B cell (primary cell): ENCODE measurements at regions not wholly inside any gene's neighbourhood (a gene's known extent, or its start where the extent isn't known, plus 50 kb on each side); places are given as distances from the start of the nearest gene placed in this dataset.

Experiments used
- ATAC-seq: fragments of 200-7000 bp; cut with Tn5 transposase; one replicate; pipeline ENCODE4 v1.10.0; 2021; ENCODE audit warnings: low read depth, mild to moderate bottlenecking, moderate number of reproducible peaks, moderate library complexity
- CTCF ChIA-PET: fragments of 350-600 bp; sonication (Branson Sonifier 250); formaldehyde crosslinking; loops from one replicate; lab custom pipeline; 2021; ENCODE audit warnings: antibody characterized with exemption, inconsistent platforms; lab: Charles Lee
- POLR2A ChIA-PET: fragments of 350-600 bp; sonication (Branson Sonifier 250); formaldehyde crosslinking; loops from one replicate; lab custom pipeline; 2021; ENCODE audit warnings: antibody characterized with exemption; lab: Charles Lee
- DNase-seq: peaks from one replicate; pipeline ENCODE4 v3.0.0; 2013
- H2AFZ ChIP-seq: 2 replicates; pipeline ENCODE4 v1.6.1; 2012; ENCODE audit warnings: mild to moderate bottlenecking, low read depth, low read length; ENCODE audit not compliant: insufficient read depth, poor library complexity, severe bottlenecking
- H3K27ac ChIP-seq, 2 donors: 1 replicate in 1 of 2; 2 replicates in 1 of 2; pipeline ENCODE4 v1.5.1; 2012 to 2013; ENCODE audit warnings: low read length in 2 of 2, mild to moderate bottlenecking in 2 of 2, moderate library complexity in 1 of 2
- H3K27me3 ChIP-seq, 4 experiments: fragments of 200-600 bp in 1 of 4; sonication (generic) in 1 of 4; replicated peaks in 1 of 4; 1 replicate in 2 of 4; 2 replicates in 2 of 4; pipeline versions ENCODE4 v1.6.1 to v1.7.0; 2013 to 2016; ENCODE audit warnings: low read length in 3 of 4, mild to moderate bottlenecking in 2 of 4, mixed read lengths in 1 of 4, moderate library complexity in 1 of 4; ENCODE audit not compliant: insufficient read depth in 4 of 4, control insufficient read depth in 3 of 4; ENCODE audit errors: control extremely low read depth in 1 of 4
- H3K36me3 ChIP-seq, 2 experiments: replicated peaks in 1 of 2; 1 replicate in 1 of 2; 2 replicates in 1 of 2; pipeline versions ENCODE4 v1.6.1 to v1.7.1; 2013; ENCODE audit warnings: low read length in 1 of 2; ENCODE audit not compliant: insufficient read depth in 2 of 2, control insufficient read depth in 1 of 2; ENCODE audit errors: control extremely low read depth in 1 of 2, extremely low read depth in 1 of 2
- H3K4me1 ChIP-seq, 2 donors: fragments of 200-600 bp in 1 of 2; sonication (generic) in 1 of 2; 1 replicate in 1 of 2; 2 replicates in 1 of 2; pipeline versions ENCODE4 v1.5.1 to v1.6.1; 2013 to 2017; ENCODE audit warnings: low read length in 2 of 2; ENCODE audit not compliant: control insufficient read depth in 2 of 2, insufficient read depth in 2 of 2
- H3K4me2 ChIP-seq: replicated peaks from 2 replicates; pipeline ENCODE3; 2012; ENCODE audit warnings: mild to moderate bottlenecking, low read depth, low read length; ENCODE audit not compliant: poor library complexity, severe bottlenecking
- H3K4me3 ChIP-seq, 5 experiments: fragments of 200-600 bp in 1 of 5; sonication (generic) in 1 of 5; 1 replicate in 3 of 5; 2 replicates in 2 of 5; pipeline versions ENCODE4 v1.5.1 to v1.7.0; 2011 to 2016; ENCODE audit warnings: low read length in 4 of 5, mild to moderate bottlenecking in 4 of 5, low read depth in 2 of 5, control low read depth in 1 of 5, moderate library complexity in 1 of 5; ENCODE audit not compliant: insufficient read depth in 1 of 5; ENCODE audit errors: control extremely low read depth in 1 of 5, extremely low read depth in 1 of 5
- H3K79me2 ChIP-seq: fragments of 200-600 bp; sonication (generic); one replicate; pipeline ENCODE4 v1.6.0; 2016; ENCODE audit warnings: low read length; ENCODE audit not compliant: control insufficient read depth, insufficient read depth
- H3K9ac ChIP-seq: fragments of 200-600 bp; sonication (generic); 2 replicates; pipeline ENCODE4 v1.6.1; 2017; ENCODE audit warnings: mild to moderate bottlenecking, low read length, moderate library complexity
- H3K9me3 ChIP-seq, 3 donors: one replicate each; pipeline versions ENCODE4 v1.6.1 to v1.7.1; 2013; ENCODE audit warnings: low read length in 2 of 3; ENCODE audit not compliant: control insufficient read depth in 2 of 3, insufficient read depth in 1 of 3; ENCODE audit errors: control extremely low read depth in 1 of 3
- H4K20me1 ChIP-seq: 2 replicates; pipeline ENCODE4 v1.6.0; 2012; ENCODE audit warnings: mild to moderate bottlenecking, low read length; ENCODE audit not compliant: insufficient read depth, control insufficient read depth, poor library complexity, severe bottlenecking
- H3K27ac Mint-ChIP-seq: one replicate; pipeline ENCODE4 v1.8.0; 2021; ENCODE audit warnings: mixed read lengths
- H3K27me3 Mint-ChIP-seq: one replicate; pipeline ENCODE4 v1.8.0; 2021; ENCODE audit warnings: mixed read lengths
- H3K4me1 Mint-ChIP-seq: one replicate; pipeline ENCODE4 v1.8.0; 2021; ENCODE audit warnings: mixed read lengths
- H3K4me3 Mint-ChIP-seq: one replicate; pipeline ENCODE4 v1.8.0; 2021; ENCODE audit warnings: mixed read lengths
- H3K9me3 Mint-ChIP-seq: one replicate; pipeline ENCODE4 v1.8.0; 2022; ENCODE audit warnings: mixed read lengths; ENCODE audit not compliant: insufficient read depth
- CTCF ChIP-seq: fragments of 200-600 bp; IDR thresholded peaks from one replicate; pipeline ENCODE4 v1.8.0; 2022; ENCODE audit warnings: antibody characterized with exemption, mild to moderate bottlenecking
- EZH2 ChIP-seq: IDR thresholded peaks from 2 replicates; pipeline ENCODE4 v1.6.1; 2012; ENCODE audit warnings: borderline replicate concordance, low read depth, mild to moderate bottlenecking, moderate library complexity, low read length; ENCODE audit not compliant: insufficient read depth, poor library complexity, severe bottlenecking
- WGBS: methylation state at CpG from one replicate; pipeline ENCODE4 v1.1.5; 2013; ENCODE audit warnings: missing lambda C conversion rate; ENCODE audit not compliant: insufficient coverage; 5-methylcytosine and 5-hydroxymethylcytosine counted together
- intact Hi-C: fragments of 100-400 bp; cut with micrococcal nuclease; formaldehyde crosslinking; loops from one replicate; pipeline ENCODE4 v1.10.0; 2022

- intact Hi-C loops = no loop called here
- Histone ChIP-seq H3K9ac (no peak overlapping the region), H3K27ac (no peak overlapping the region), H3K79me2 (no peaks in the 10 kb centered on the region), H4K20me1 (no peaks in the 10 kb centered on the region), H3K4me1 (no peaks in the 10 kb centered on the region), H3K4me3 (no peak overlapping the region), H3K27me3 (no peaks in the 10 kb centered on the region), H2AFZ (no peak overlapping the region), H3K36me3 (no peaks in the 10 kb centered on the region), H3K9me3 (no peaks in the 10 kb centered on the region), H3K4me2 (no peak overlapping the region)
- ChIA-PET CTCF (no interaction called here), POLR2A (no interaction called here)
- H3K27ac Mint-ChIP-seq = no peak overlapping the region
- ATAC-seq = no peak
- no peak for TF ChIP-seq EZH2
- H3K4me1 Mint-ChIP-seq = no peaks in the 10 kb centered on the region
- no peak overlapping the region for H3K4me3 Mint-ChIP-seq
- no peak for DNase-seq
- peaks cover 6% of the 10 kb centered on the region for H3K27me3 Mint-ChIP-seq
- WGBS = 87% methylated on average over 3 of the region's 4 CpGs
- peaks cover 3% of the 10 kb centered on the region for H3K9me3 Mint-ChIP-seq
These were observed 161.5 kb upstream of the BLID start for GRCh38 chr11:122277493-122277892.

- Mint-ChIP-seq H3K9me3 (peaks cover 3% of the 10 kb centered on the region), H3K27ac (no peak overlapping the region), H3K27me3 (peaks cover 9% of the 10 kb centered on the region), H3K4me3 (no peak overlapping the region), H3K4me1 (no peaks in the 10 kb centered on the region)
- ATAC-seq (no peak), DNase-seq (no peak)
- Histone ChIP-seq H3K4me3 (no peak overlapping the region), H3K9me3 (no peaks in the 10 kb centered on the region), H3K4me1 (no peaks in the 10 kb centered on the region), H3K27me3 (peaks cover 0 to under 1% (median 0%) of the 10 kb centered on the region in 4 experiments), H3K9ac (no peak overlapping the region), H3K36me3 (no peaks in the 10 kb centered on the region), H4K20me1 (no peaks in the 10 kb centered on the region), H3K27ac (no peak overlapping the region), H3K4me2 (no peak overlapping the region), H2AFZ (no peak overlapping the region), H3K79me2 (no peaks in the 10 kb centered on the region)
- WGBS = no CpG with 5 or more reads among the region's 1 CpG
- ChIA-PET CTCF (no interaction called here), POLR2A (no interaction called here)
- TF ChIP-seq EZH2 (no peak), CTCF (no peak)
- intact Hi-C loops = no loop called here
These were observed 160.2 kb upstream of the BLID start for GRCh38 chr11:122276221-122276620.
